Stimulated activated CD8-positive, alpha-beta memory T cell treated with anti-CD3 and anti-CD28 coated beads, Interleukin-4, amount 100 ng/mL, for 48 hours (primary cell): ENCODE measurements at regions not wholly inside any gene's neighbourhood (a gene's known extent, or its start where the extent isn't known, plus 50 kb on each side); places are given as distances from the start of the nearest gene placed in this dataset.
A peak's percentile ranks its signal among the peaks of the same experiment; 100 is the strongest.

Source experiments
- DNase-seq: peaks from one replicate; pipeline ENCODE4 v3.0.0-alpha.2; 2020

GRCh38 chr22:47374901-47375575, 612.6 kb downstream of the TBC1D22A start:
- no peak for DNase-seq

DNA sequence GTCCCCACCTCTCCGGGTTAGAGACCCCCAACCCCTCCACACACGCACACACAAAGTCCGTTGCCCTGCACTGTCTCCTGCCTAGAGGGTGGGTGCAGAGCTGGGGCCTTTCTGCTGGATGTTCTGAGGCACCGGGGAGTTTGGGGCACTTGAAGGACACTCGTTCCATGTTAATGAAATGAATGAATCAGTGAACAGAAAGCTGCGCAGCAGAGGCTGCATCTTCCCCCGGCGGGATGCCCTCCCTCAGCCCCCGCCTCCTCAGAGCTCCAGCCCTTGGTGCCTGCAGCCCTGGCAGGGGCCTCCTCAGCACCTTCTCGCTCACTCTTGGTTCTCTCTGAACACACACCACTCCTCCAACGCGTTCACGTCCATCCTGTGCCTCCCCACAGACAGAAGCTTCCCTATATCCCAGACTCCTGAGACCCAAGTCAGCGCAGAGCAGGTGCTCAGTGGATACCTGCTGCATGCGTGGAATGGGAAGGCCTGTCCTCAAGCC, 611.9 kb downstream of the TBC1D22A start:
- DNase-seq, result no peak

DNA sequence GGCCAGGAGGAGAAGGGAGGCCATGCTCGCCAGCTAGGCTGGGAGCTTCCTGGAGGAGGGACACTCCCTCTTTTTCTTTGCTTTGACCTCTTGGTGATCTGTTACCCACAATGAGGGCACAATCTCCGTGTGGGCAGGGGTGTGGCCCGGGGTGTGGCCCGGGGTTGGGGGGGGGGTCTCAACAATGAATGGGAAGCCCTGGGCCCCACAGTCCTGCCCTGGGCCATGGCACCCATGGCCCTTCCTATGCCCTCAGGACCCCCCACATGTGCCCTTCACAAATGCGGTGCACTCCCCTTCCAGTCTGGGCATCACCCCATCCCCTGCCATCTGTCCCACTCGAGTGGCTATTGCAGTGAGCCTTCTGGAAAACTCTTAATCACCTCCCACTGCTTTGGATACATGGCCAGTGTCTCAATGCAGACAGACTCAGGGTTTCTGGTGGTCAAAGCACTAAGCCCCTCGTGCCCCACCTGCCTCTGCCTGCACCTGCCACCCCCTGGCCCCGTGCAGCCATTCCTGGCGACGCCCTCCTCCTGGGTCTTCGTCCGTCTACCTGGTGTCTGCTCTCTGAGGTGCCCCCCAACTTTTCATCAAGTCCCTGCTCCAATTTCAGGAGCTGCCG, 611.3 kb downstream of the TBC1D22A start:
- no peak for DNase-seq

DNA sequence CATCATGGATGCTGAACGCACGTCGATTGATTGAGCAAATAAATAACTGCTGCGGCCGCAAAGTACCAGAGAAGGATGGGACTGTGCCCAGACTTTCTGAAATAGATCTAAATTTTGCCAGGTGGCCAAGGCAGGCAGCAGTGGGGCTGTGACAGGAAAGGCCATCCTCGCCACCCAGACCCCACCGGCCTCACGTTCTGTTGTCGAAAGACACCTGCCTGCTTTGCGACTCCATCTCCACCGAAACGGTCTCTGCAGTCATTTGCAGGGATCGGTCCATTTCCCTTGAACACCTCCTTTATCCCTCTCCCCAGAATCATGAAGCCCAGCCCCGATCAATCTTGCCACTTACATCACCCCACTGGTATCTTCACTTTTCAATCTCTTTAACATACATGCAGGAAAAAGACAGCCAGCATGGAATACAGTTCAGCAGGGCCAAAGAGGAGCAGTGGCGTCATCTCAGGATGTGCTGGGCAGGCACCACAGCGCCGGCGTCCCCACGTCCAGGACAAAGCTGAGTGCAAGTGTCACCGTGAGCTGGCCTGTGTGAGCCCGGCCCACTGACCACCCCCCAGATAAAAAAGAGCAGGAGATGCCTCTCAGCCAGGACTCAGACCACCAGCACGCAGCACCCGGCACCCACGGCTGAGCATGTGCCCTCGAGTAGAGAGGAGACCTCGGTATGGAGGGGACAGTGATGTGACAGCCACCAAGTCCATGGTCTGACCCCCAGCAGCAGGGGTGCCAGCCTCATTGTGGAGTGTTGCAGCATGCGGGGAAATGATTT, 610.3 kb downstream of the TBC1D22A start:
- DNase-seq, result no peak

- peak; percentile 9 for DNase-seq
These were observed 609.7 kb downstream of the TBC1D22A start for GRCh38 chr22:47372111-47372581.

GRCh38 chr22:47371263-47372090, 609.0 kb downstream of the TBC1D22A start:
- DNase-seq, result peak; percentile 10

GRCh38 chr22:47370448-47371262, 608.2 kb downstream of the TBC1D22A start:
- DNase-seq, result peak; percentile 11

- DNase-seq, result peak; percentile 6
These were observed 607.1 kb downstream of the TBC1D22A start for GRCh38 chr22:47369431-47370015.

- DNase-seq, result peak; percentile 8
These were observed 606.6 kb downstream of the TBC1D22A start for GRCh38 chr22:47369020-47369419.

DNA sequence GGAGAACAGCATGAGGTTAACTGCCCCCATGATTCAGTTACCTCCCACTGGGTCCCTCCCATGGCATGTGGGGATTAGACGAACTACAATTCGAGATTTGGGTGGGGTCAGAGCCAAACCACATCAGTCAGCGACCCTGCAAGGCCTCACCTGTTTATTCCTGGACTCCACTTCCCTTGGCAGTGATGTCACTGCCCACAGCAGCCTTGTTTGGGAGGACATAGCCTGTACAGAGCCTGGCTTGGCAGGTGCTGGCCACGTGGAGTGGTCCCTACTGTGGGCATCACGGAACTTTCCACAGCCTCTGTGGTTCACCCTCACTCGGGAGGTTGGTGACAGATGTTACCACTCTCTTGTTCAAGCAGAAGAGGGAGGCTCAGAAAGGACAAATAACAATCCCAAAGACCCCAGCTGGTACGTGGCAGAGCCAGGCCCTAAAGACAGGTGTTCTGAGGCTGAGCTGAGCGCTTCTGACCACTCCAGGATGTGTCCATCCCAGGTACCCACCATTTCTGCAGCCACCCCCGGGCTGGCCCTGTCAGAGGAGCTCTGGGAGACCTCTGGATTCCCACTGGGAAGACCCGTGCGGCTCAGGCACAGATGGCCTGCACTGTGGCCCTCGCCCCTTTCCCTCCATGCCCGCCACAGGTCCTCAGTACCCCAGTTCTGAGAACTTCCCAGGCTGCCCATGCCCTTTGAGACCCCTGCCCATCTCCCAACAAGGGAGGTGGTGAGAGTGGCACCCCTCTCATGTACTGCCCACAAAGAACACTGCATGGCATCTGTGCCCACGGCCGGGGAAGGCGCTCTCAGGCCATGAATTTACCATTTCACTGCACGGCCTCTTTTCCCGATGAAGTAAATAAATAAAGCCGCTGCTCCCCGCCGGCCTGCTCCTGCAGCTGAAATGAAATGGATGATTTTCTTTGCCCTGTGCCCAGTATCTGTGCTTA, 605.8 kb downstream of the TBC1D22A start:
- peak; percentile 8 for DNase-seq

GRCh38 chr22:47367107-47367690, 604.7 kb downstream of the TBC1D22A start:
- no peak for DNase-seq

DNA sequence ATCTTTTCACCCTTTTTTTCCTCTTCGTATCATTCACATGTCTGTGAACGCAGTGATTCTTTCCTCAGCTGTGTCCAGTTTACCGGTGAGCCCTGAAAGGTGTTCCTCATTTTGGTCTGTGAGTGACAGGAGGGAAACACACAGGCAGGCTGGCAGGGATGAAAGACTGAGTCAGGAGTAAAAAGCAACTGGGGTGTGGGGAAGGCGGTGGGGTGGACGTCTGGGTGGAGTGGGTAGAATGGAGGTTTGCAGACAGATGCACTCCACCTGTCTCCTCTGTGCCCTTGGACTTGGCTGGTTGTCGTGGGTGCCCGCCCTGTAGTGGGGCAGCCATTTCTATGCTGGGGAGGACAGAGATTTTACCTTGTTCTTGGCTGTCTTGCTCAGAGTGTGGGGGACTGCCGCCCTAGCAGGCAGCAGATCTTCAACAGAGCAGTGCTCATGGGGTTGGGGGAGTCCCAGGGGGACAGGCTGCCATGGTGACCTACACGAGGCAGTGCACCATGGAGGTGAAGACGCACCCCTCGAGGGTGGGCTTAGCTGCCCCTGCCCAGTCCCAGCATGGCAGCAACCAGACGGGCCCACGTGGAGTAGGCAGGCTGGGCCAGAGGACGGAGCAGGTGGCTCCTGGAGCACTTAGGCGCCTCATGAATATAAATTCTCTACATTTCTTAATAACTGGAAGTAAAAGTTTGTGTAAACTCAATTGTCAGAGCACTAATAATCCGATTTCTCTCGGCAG, 603.7 kb downstream of the TBC1D22A start:
- peak; percentile 10 for DNase-seq

DNA sequence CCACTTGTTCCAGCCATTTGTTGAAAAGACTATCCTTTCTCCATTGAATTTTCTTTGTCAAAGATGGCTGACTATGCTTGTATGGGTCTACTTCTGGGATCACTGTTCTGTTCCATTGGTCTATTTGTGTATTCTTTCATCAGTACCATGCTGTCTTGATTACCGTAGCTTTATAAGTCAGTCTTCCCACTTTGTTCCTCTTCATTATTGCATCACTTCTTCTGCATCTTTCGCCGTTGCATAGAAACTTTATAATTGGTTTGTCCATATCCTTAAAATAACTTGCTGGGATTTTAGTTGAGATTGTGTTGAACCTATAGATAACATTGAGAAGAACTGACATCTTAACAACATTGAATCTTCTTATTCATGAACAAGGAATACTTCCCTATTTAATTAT, 598.8 kb downstream of the TBC1D22A start:
- no peak for DNase-seq

GRCh38 chr22:47357493-47357892, 595.0 kb downstream of the TBC1D22A start:
- DNase-seq, result no peak

DNA sequence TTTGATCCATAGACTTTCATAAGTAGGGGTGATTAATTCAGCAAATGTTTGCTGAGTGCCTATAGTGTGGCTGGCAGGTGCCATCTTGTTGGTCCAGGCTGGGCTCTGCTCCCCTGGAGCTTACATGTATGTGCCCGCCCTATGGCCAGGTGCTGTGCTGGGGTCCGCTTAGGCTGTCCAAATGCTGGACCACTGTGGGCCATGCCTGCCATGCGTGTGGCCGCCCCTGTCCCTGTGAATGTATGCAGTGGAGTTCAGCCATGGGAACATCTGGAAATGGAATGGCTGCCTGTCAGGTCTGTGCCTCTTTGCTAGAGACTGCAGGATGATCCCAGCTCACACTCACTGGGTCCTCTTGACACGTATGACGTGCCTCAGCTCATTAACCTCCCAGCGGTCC, 594.6 kb downstream of the TBC1D22A start:
- no peak for DNase-seq

- DNase-seq, result no peak
These were observed 594.1 kb downstream of the TBC1D22A start for GRCh38 chr22:47356511-47357011.

GRCh38 chr22:47355776-47356510, 593.5 kb downstream of the TBC1D22A start:
- DNase-seq, result no peak

GRCh38 chr22:47355388-47355725, 592.9 kb downstream of the TBC1D22A start:
- DNase-seq, result no peak
